H1 (cell line): ENCODE measurements at regions not wholly inside any gene's neighbourhood (a gene's known extent, or its start where the extent isn't known, plus 50 kb on each side); places are given as distances from the start of the nearest gene placed in this dataset.

Experiments
- CTCF ChIA-PET: fragments of 300-600 bp; sonication (Branson Sonifier 250); formaldehyde crosslinking; loops from one replicate; lab custom pipeline; 2021; ENCODE audit not compliant: partially characterized antibody; lab: Charles Lee
- POLR2A ChIA-PET: fragments of 300-600 bp; sonication (Branson Sonifier 250); formaldehyde crosslinking; loops from one replicate; lab custom pipeline; 2021; ENCODE audit warnings: inconsistent platforms; ENCODE audit not compliant: partially characterized antibody; lab: Charles Lee
- DNase-seq, 2 experiments: peaks; one replicate each; pipeline versions ENCODE4 v3.0.0 to v3.0.0-alpha.2; 2010 to 2022; ENCODE audit warnings: low spot score in 2 of 2, low read depth in 1 of 2, mixed read lengths in 1 of 2
- FAIRE-seq: peaks from 2 replicates; lab custom pipeline; 2011; peaks lifted over from hg19 to GRCh38; lab: Jason Lieb, UNC
- H2AFZ ChIP-seq: 2 replicates; pipeline ENCODE4 v1.8.1; 2012; ENCODE audit warnings: low read length, inconsistent platforms
- H2AK5ac ChIP-seq: 2 replicates; pipeline ENCODE4 v1.6.1; 2013; ENCODE audit warnings: low read depth, low read length
- H2BK120ac ChIP-seq: replicated peaks from 2 replicates; pipeline ENCODE3; 2013; ENCODE audit warnings: low read depth, low read length, inconsistent platforms
- H2BK12ac ChIP-seq: 2 replicates; pipeline ENCODE4 v1.6.1; 2013; ENCODE audit warnings: low read depth, low read length
- H2BK15ac ChIP-seq: 2 replicates; pipeline ENCODE4 v1.6.1; 2013; ENCODE audit warnings: low read length
- H2BK20ac ChIP-seq: 2 replicates; pipeline ENCODE4 v1.6.1; 2013; ENCODE audit warnings: low read length
- H2BK5ac ChIP-seq: 2 replicates; pipeline ENCODE4 v1.6.1; 2013; ENCODE audit warnings: low read depth, low read length
- H3K14ac ChIP-seq: 2 replicates; pipeline ENCODE4 v1.6.1; 2013; ENCODE audit warnings: inconsistent platforms; ENCODE audit not compliant: insufficient read length
- H3K18ac ChIP-seq: 2 replicates; pipeline ENCODE4 v1.6.1; 2013; ENCODE audit warnings: low read length; ENCODE audit errors: extremely low read depth
- H3K23ac ChIP-seq: 2 replicates; pipeline ENCODE4 v1.6.1; 2013; ENCODE audit warnings: inconsistent platforms; ENCODE audit not compliant: insufficient read length
- H3K23me2 ChIP-seq: 2 replicates; pipeline ENCODE4 v1.6.1; 2013; ENCODE audit warnings: low read depth, low read length
- H3K27ac ChIP-seq: 2 replicates; pipeline ENCODE4 v1.6.1; 2011; ENCODE audit warnings: low read depth, low read length, inconsistent platforms
- H3K27me3 ChIP-seq, 4 experiments: replicated peaks in 1 of 4; 1 replicate in 1 of 4; 2 replicates in 3 of 4; pipeline versions ENCODE4 v1.6.1 to v1.8.1; 2011 to 2013; ENCODE audit warnings: low read length in 3 of 4, mild to moderate bottlenecking in 3 of 4, inconsistent platforms in 2 of 4, mixed read lengths in 2 of 4, moderate library complexity in 1 of 4; ENCODE audit not compliant: control insufficient read depth in 3 of 4, insufficient read depth in 3 of 4; ENCODE audit errors: extremely low read depth in 1 of 4
- H3K36me3 ChIP-seq, 4 experiments: 2 replicates each; pipeline versions ENCODE4 v1.6.1 to v1.8.1; 2011 to 2013; ENCODE audit warnings: mild to moderate bottlenecking in 4 of 4, low read length in 3 of 4, moderate library complexity in 2 of 4, control low read depth in 1 of 4, inconsistent platforms in 1 of 4; ENCODE audit not compliant: insufficient read depth in 4 of 4, control insufficient read depth in 2 of 4
- H3K4ac ChIP-seq: replicated peaks from 2 replicates; pipeline ENCODE3; 2013; ENCODE audit warnings: low read length, low read depth, mixed read lengths, inconsistent platforms; ENCODE audit not compliant: insufficient read length
- H3K4me1 ChIP-seq, 4 experiments: replicated peaks in 1 of 4; 1 replicate in 1 of 4; 2 replicates in 3 of 4; pipeline versions ENCODE4 v1.6.1 to v1.8.1; 2011 to 2013; ENCODE audit warnings: low read length in 3 of 4, inconsistent platforms in 2 of 4, mixed read lengths in 1 of 4; ENCODE audit not compliant: insufficient read depth in 4 of 4, control insufficient read depth in 3 of 4
- H3K4me2 ChIP-seq, 2 experiments: 2 replicates each; pipeline versions ENCODE4 v1.6.1 to v1.8.1; 2011 to 2013; ENCODE audit warnings: low read depth in 2 of 2, low read length in 2 of 2, control low read depth in 1 of 2, inconsistent platforms in 1 of 2, mild to moderate bottlenecking in 1 of 2; ENCODE audit not compliant: insufficient read depth in 1 of 2
- H3K4me3 ChIP-seq, 4 experiments: fragments of 200-600, 300-600 bp in 1 of 4; sonication (generic), shearing (Covaris generic), sonication (Bioruptor Twin) in 1 of 4; 2 replicates each; pipeline versions ENCODE4 v1.5.1 to v1.8.1; 2011 to 2016; ENCODE audit warnings: low read length in 4 of 4, low read depth in 3 of 4, control low read depth in 2 of 4, inconsistent platforms in 2 of 4, mild to moderate bottlenecking in 2 of 4, mixed read lengths in 1 of 4, moderate library complexity in 1 of 4; ENCODE audit not compliant: insufficient read depth in 2 of 4; ENCODE audit errors: extremely low read depth in 1 of 4
- H3K56ac ChIP-seq: replicated peaks from 2 replicates; pipeline ENCODE3; 2013; ENCODE audit warnings: low read depth, mild to moderate bottlenecking, mixed read lengths, low read length, inconsistent platforms; ENCODE audit not compliant: insufficient read length
- H3K79me1 ChIP-seq: 2 replicates; pipeline ENCODE4 v1.6.1; 2013; ENCODE audit warnings: low read depth, low read length, control low read depth
- H3K79me2 ChIP-seq, 2 experiments: 2 replicates each; pipeline versions ENCODE4 v1.6.1 to v1.8.1; 2012 to 2013; ENCODE audit warnings: low read length in 2 of 2, mild to moderate bottlenecking in 2 of 2, inconsistent platforms in 1 of 2; ENCODE audit not compliant: insufficient read depth in 2 of 2, control insufficient read depth in 1 of 2
- H3K9ac ChIP-seq, 4 experiments: replicated peaks in 1 of 4; 1 replicate in 1 of 4; 2 replicates in 3 of 4; pipeline versions ENCODE4 v1.6.1 to v1.8.1; 2011 to 2013; ENCODE audit warnings: low read depth in 3 of 4, low read length in 3 of 4, control low read depth in 2 of 4, mild to moderate bottlenecking in 2 of 4, moderate library complexity in 2 of 4, inconsistent platforms in 1 of 4; ENCODE audit errors: extremely low read depth in 1 of 4
- H3K9me3 ChIP-seq, 2 experiments: 2 replicates each; pipeline versions ENCODE4 v1.6.1 to v1.8.1; 2012 to 2013; ENCODE audit warnings: mild to moderate bottlenecking in 2 of 2, moderate library complexity in 2 of 2, control low read depth in 1 of 2, inconsistent platforms in 1 of 2, low read depth in 1 of 2, low read length in 1 of 2, mixed read lengths in 1 of 2; ENCODE audit not compliant: insufficient read depth in 2 of 2
- H4K20me1 ChIP-seq, 2 experiments: replicated peaks in 1 of 2; 2 replicates each; pipeline versions ENCODE3 to v1.8.1; 2011 to 2013; ENCODE audit warnings: inconsistent platforms in 2 of 2, low read length in 2 of 2, mild to moderate bottlenecking in 1 of 2; ENCODE audit not compliant: insufficient read depth in 2 of 2, control insufficient read depth in 1 of 2
- H4K5ac ChIP-seq: 2 replicates; pipeline ENCODE4 v1.6.1; 2013; ENCODE audit warnings: low read length, low read depth, mixed read lengths, inconsistent platforms; ENCODE audit not compliant: insufficient read length
- H4K8ac ChIP-seq: 2 replicates; pipeline ENCODE4 v1.8.0; 2013; ENCODE audit warnings: mild to moderate bottlenecking, moderate library complexity, low read length, inconsistent platforms; ENCODE audit not compliant: insufficient read depth; ENCODE audit errors: extremely low read depth
- H4K91ac ChIP-seq: replicated peaks from 2 replicates; pipeline ENCODE3; 2013; ENCODE audit warnings: low read length, mixed read lengths, inconsistent platforms; ENCODE audit not compliant: insufficient read length
- BCL11A ChIP-seq, 2 experiments: IDR thresholded peaks; one replicate each; pipeline ENCODE4 v1.6.1; 2011; ENCODE audit warnings: low read depth in 2 of 2, low read length in 2 of 2, mild to moderate bottlenecking in 2 of 2
- CBX8 ChIP-seq: fragments of 300-800, 300-1000 bp; sonication (generic); IDR thresholded peaks from 2 replicates; pipeline ENCODE4 v1.7.1; 2016; ENCODE audit warnings: low read depth, low read length, borderline replicate concordance
- E2F6 ChIP-seq: IDR thresholded peaks from 2 replicates; pipeline ENCODE4 v1.6.1; 2012; ENCODE audit warnings: inconsistent platforms
- GTF2F1 ChIP-seq: IDR thresholded peaks from 2 replicates; pipeline ENCODE4 v1.6.1; 2012; ENCODE audit warnings: low read depth, low read length, improper control_type of control experiment, borderline replicate concordance
- JUN ChIP-seq: IDR thresholded peaks from 2 replicates; pipeline ENCODE4 v1.6.1; 2011; ENCODE audit warnings: low read depth, mild to moderate bottlenecking, improper control_type of control experiment, low read length
- NANOG ChIP-seq: IDR thresholded peaks from 2 replicates; pipeline ENCODE4 v1.6.1; 2011; ENCODE audit warnings: low read length, low read depth, mild to moderate bottlenecking, inconsistent platforms; ENCODE audit not compliant: insufficient read depth, poor library complexity, severe bottlenecking
- SP1 ChIP-seq: IDR thresholded peaks from 2 replicates; pipeline ENCODE4 v1.6.1; 2011; ENCODE audit warnings: low read depth, low read length
- SP4 ChIP-seq: IDR thresholded peaks from 2 replicates; pipeline ENCODE4 v1.6.1; 2012; ENCODE audit warnings: low read length, inconsistent platforms
- TAF7 ChIP-seq: optimal IDR thresholded peaks from 2 replicates; pipeline ENCODE3; 2011; ENCODE audit warnings: low read depth, mild to moderate bottlenecking, inconsistent platforms, low read length, moderate library complexity, borderline replicate concordance
- TCF12 ChIP-seq: IDR thresholded peaks from 2 replicates; pipeline ENCODE4 v1.6.1; 2011; ENCODE audit warnings: low read depth, mild to moderate bottlenecking, low read length
- WGBS, 2 experiments: shearing (Covaris generic) in 1 of 2; methylation state at CpG; one replicate each; pipeline versions ENCODE4 v1.1.6 to v1.1.7; 2013 to 2015; ENCODE audit warnings: low lambda C conversion rate in 2 of 2, mixed read lengths in 2 of 2, inconsistent platforms in 1 of 2, low coverage in 1 of 2, missing lambda C conversion rate in 1 of 2; ENCODE audit not compliant: insufficient replicate concordance in 2 of 2, insufficient coverage in 1 of 2, insufficient read length in 1 of 2; ENCODE audit errors: extremely low coverage in 1 of 2, missing lambda C conversion rate in 1 of 2; 5-methylcytosine and 5-hydroxymethylcytosine counted together

GRCh38 chr11:98194611-98195010 is 826.1 kb upstream of the CNTN5 start:
- H3K56ac ChIP-seq = no peak overlapping the region
- no peaks in the 10 kb centered on the region for H4K20me1 ChIP-seq

More at GRCh38 chr11:98194611-98195010, 826.1 kb upstream of the CNTN5 start:
- no peak overlapping the region for H2BK15ac ChIP-seq
- no peak overlapping the region for H2AK5ac ChIP-seq
- no peaks in the 10 kb centered on the region for H3K36me3 ChIP-seq
- no peaks in the 10 kb centered on the region for H3K79me2 ChIP-seq
- H3K18ac ChIP-seq = no peak overlapping the region
- no peak overlapping the region for H4K8ac ChIP-seq
- no peak overlapping the region for H3K27ac ChIP-seq
- no peak overlapping the region for H2BK12ac ChIP-seq
- H4K91ac ChIP-seq = no peak overlapping the region
- no peak overlapping the region for H2BK120ac ChIP-seq
- no peaks in the 10 kb centered on the region for H3K4me1 ChIP-seq
- no peak overlapping the region for H2BK5ac ChIP-seq
- H3K4me3 ChIP-seq = no peak overlapping the region
- H3K27me3 ChIP-seq = no peaks in the 10 kb centered on the region
- H3K4me2 ChIP-seq = no peak overlapping the region
- H4K5ac ChIP-seq = no peak overlapping the region
- H3K23me2 ChIP-seq = no peaks in the 10 kb centered on the region
- H3K14ac ChIP-seq = no peak overlapping the region
- H3K23ac ChIP-seq = no peak overlapping the region
- ChIA-PET POLR2A (no interaction called here), CTCF (no interaction called here)
- FAIRE-seq (no peak), DNase-seq (no peak)
- no peaks in the 10 kb centered on the region for H3K79me1 ChIP-seq
- H2BK20ac ChIP-seq = no peak overlapping the region
- H3K4ac ChIP-seq = no peak overlapping the region
- H2AFZ ChIP-seq = no peak overlapping the region
- TF ChIP-seq BCL11A (IDR thresholded peaks at IDR 0.05; ENCODE audit: low read depth in 2 of 2, low read length in 2 of 2) (no peak), JUN (no peak), SP1 (no peak), TCF12 (no peak), NANOG (no peak), CBX8 (no peak), SP4 (no peak), E2F6 (no peak), TAF7 (no peak), GTF2F1 (no peak)
- H3K9me3 ChIP-seq = no peaks in the 10 kb centered on the region
- 90% methylated on average over 7 of the region's 7 CpGs; no CpG with 5 or more reads in 1 of the 2 experiments for WGBS, 2 experiments
- H3K9ac ChIP-seq = no peak overlapping the region
